HEK293 (cell line): ENCODE measurements at regions not wholly inside any gene's neighbourhood (a gene's known extent, or its start where the extent isn't known, plus 50 kb on each side); places are given as distances from the start of the nearest gene placed in this dataset.

Source experiments
- BCL11B ChIP-seq: fragments of 450-650 bp; formaldehyde crosslinking; IDR thresholded peaks from 2 replicates; pipeline ENCODE4 v1.5.1; 2016; ENCODE audit warnings: low read depth, missing biosample characterization, missing genetic modification characterization
- EGR2 ChIP-seq: fragments of 450-650 bp; formaldehyde crosslinking; IDR thresholded peaks from 2 replicates; pipeline ENCODE4 v1.5.1; 2016; ENCODE audit warnings: low read depth, missing biosample characterization, missing genetic modification characterization
- FEZF1 ChIP-seq: fragments of 450-650 bp; formaldehyde crosslinking; IDR thresholded peaks from 2 replicates; pipeline ENCODE4 v1.5.1; 2016; ENCODE audit warnings: missing biosample characterization, missing genetic modification characterization
- GLIS1 ChIP-seq: fragments of 450-650 bp; formaldehyde crosslinking; IDR thresholded peaks from 2 replicates; pipeline ENCODE4 v1.5.1; 2016; ENCODE audit warnings: missing biosample characterization, missing genetic modification characterization
- KLF1 ChIP-seq: fragments of 450-650 bp; formaldehyde crosslinking; IDR thresholded peaks from 2 replicates; pipeline ENCODE4 v1.5.1; 2016; ENCODE audit warnings: missing biosample characterization, missing genetic modification characterization
- KLF10 ChIP-seq: fragments of 450-650 bp; IDR thresholded peaks from 2 replicates; pipeline ENCODE4 v1.5.1; 2018; ENCODE audit warnings: missing biosample characterization, mild to moderate bottlenecking, missing genetic modification characterization
- KLF7 ChIP-seq: fragments of 450-650 bp; formaldehyde crosslinking; IDR thresholded peaks from 2 replicates; pipeline ENCODE4 v1.5.1; 2016; ENCODE audit warnings: missing biosample characterization, missing genetic modification characterization, borderline replicate concordance
- KLF9 ChIP-seq: fragments of 450-650 bp; formaldehyde crosslinking; IDR thresholded peaks from 2 replicates; pipeline ENCODE4 v1.5.1; 2016; ENCODE audit warnings: missing biosample characterization, missing genetic modification characterization, low read depth
- OSR2 ChIP-seq: fragments of 450-650 bp; formaldehyde crosslinking; IDR thresholded peaks from 2 replicates; pipeline ENCODE4 v1.5.1; 2016; ENCODE audit warnings: missing biosample characterization, missing genetic modification characterization
- OVOL3 ChIP-seq: fragments of 450-650 bp; formaldehyde crosslinking; IDR thresholded peaks from 2 replicates; pipeline ENCODE4 v1.5.1; 2016; ENCODE audit warnings: missing biosample characterization, missing genetic modification characterization
- SCRT2 ChIP-seq: fragments of 450-650 bp; formaldehyde crosslinking; IDR thresholded peaks from 2 replicates; pipeline ENCODE4 v1.5.1; 2016; ENCODE audit warnings: missing biosample characterization, missing genetic modification characterization
- SP7 ChIP-seq: fragments of 450-650 bp; formaldehyde crosslinking; IDR thresholded peaks from 2 replicates; pipeline ENCODE4 v1.5.1; 2016; ENCODE audit warnings: missing biosample characterization, missing genetic modification characterization
- TCF7L2 ChIP-seq: IDR thresholded peaks from 2 replicates; pipeline ENCODE4 v1.6.1; 2011; ENCODE audit warnings: low read depth, mild to moderate bottlenecking, inconsistent platforms, low read length, moderate library complexity, borderline replicate concordance
- WT1 ChIP-seq: fragments of 450-650 bp; formaldehyde crosslinking; IDR thresholded peaks from 2 replicates; pipeline ENCODE4 v1.5.1; 2016; ENCODE audit warnings: missing biosample characterization, missing genetic modification characterization
- ZFP37 ChIP-seq: fragments of 450-650 bp; formaldehyde crosslinking; IDR thresholded peaks from 2 replicates; pipeline ENCODE4 v1.5.1; 2016; ENCODE audit warnings: missing biosample characterization, missing genetic modification characterization
- ZNF175 ChIP-seq: fragments of 450-650 bp; formaldehyde crosslinking; IDR thresholded peaks from 2 replicates; pipeline ENCODE4 v1.5.1; 2016; ENCODE audit warnings: missing biosample characterization, missing genetic modification characterization
- ZNF18 ChIP-seq: fragments of 450-650 bp; formaldehyde crosslinking; IDR thresholded peaks from 2 replicates; pipeline ENCODE4 v1.5.1; 2016; ENCODE audit warnings: missing biosample characterization, missing genetic modification characterization
- ZNF2 ChIP-seq: fragments of 450-650 bp; formaldehyde crosslinking; IDR thresholded peaks from 2 replicates; pipeline ENCODE4 v1.5.1; 2016; ENCODE audit warnings: missing biosample characterization, missing genetic modification characterization
- ZNF211 ChIP-seq: fragments of 450-650 bp; formaldehyde crosslinking; IDR thresholded peaks from 2 replicates; pipeline ENCODE4 v1.5.1; 2016; ENCODE audit warnings: low read depth, missing biosample characterization, missing genetic modification characterization
- ZNF280D ChIP-seq: fragments of 450-650 bp; formaldehyde crosslinking; IDR thresholded peaks from 2 replicates; pipeline ENCODE4 v1.5.1; 2016; ENCODE audit warnings: missing biosample characterization, missing genetic modification characterization
- ZNF302 ChIP-seq: fragments of 450-650 bp; formaldehyde crosslinking; IDR thresholded peaks from 2 replicates; pipeline ENCODE4 v1.5.1; 2016; ENCODE audit warnings: missing biosample characterization, missing genetic modification characterization, low read depth
- ZNF354C ChIP-seq: fragments of 450-650 bp; formaldehyde crosslinking; IDR thresholded peaks from 2 replicates; pipeline ENCODE4 v1.5.1; 2016; ENCODE audit warnings: missing biosample characterization, missing genetic modification characterization, low read depth, borderline replicate concordance
- ZNF366 ChIP-seq: fragments of 450-650 bp; formaldehyde crosslinking; conservative IDR thresholded peaks from 2 replicates; pipeline ENCODE4 v1.5.1; 2016; ENCODE audit warnings: missing biosample characterization, missing genetic modification characterization
- ZNF394 ChIP-seq: fragments of 450-650 bp; formaldehyde crosslinking; IDR thresholded peaks from 2 replicates; pipeline ENCODE4 v1.5.1; 2016; ENCODE audit warnings: missing biosample characterization, missing genetic modification characterization, mild to moderate bottlenecking, moderate library complexity, borderline replicate concordance
- ZNF416 ChIP-seq: fragments of 450-650 bp; formaldehyde crosslinking; IDR thresholded peaks from 2 replicates; pipeline ENCODE4 v1.5.1; 2016; ENCODE audit warnings: missing biosample characterization, missing genetic modification characterization
- ZNF433 ChIP-seq: fragments of 450-650 bp; formaldehyde crosslinking; IDR thresholded peaks from 2 replicates; pipeline ENCODE4 v1.5.1; 2016; ENCODE audit warnings: missing biosample characterization, missing genetic modification characterization, low read depth
- ZNF501 ChIP-seq: fragments of 450-650 bp; formaldehyde crosslinking; IDR thresholded peaks from 2 replicates; pipeline ENCODE4 v1.5.1; 2016; ENCODE audit warnings: missing biosample characterization, missing genetic modification characterization
- ZNF513 ChIP-seq: fragments of 450-650 bp; IDR thresholded peaks from 2 replicates; pipeline ENCODE4 v1.5.1; 2018; ENCODE audit warnings: missing biosample characterization, missing genetic modification characterization
- ZNF561 ChIP-seq: fragments of 450-650 bp; IDR thresholded peaks from 2 replicates; pipeline ENCODE4 v1.5.1; 2018; ENCODE audit warnings: missing biosample characterization, missing genetic modification characterization, borderline replicate concordance
- ZNF610 ChIP-seq: fragments of 450-650 bp; formaldehyde crosslinking; IDR thresholded peaks from 2 replicates; pipeline ENCODE4 v1.5.1; 2016; ENCODE audit warnings: missing biosample characterization, missing genetic modification characterization, borderline replicate concordance
- ZNF624 ChIP-seq: fragments of 450-650 bp; formaldehyde crosslinking; IDR thresholded peaks from 2 replicates; pipeline ENCODE4 v1.5.1; 2017; ENCODE audit warnings: missing biosample characterization, missing genetic modification characterization
- ZNF629 ChIP-seq: fragments of 450-650 bp; formaldehyde crosslinking; IDR thresholded peaks from 2 replicates; pipeline ENCODE4 v1.5.1; 2017; ENCODE audit warnings: missing biosample characterization, missing genetic modification characterization
- ZNF747 ChIP-seq: fragments of 450-650 bp; formaldehyde crosslinking; IDR thresholded peaks from 2 replicates; pipeline ENCODE4 v1.5.1; 2016; ENCODE audit warnings: missing biosample characterization, missing genetic modification characterization
- ZNF791 ChIP-seq: fragments of 450-650 bp; formaldehyde crosslinking; IDR thresholded peaks from 2 replicates; pipeline ENCODE4 v1.5.1; 2016; ENCODE audit warnings: missing biosample characterization, missing genetic modification characterization
- ZNF792 ChIP-seq: fragments of 450-650 bp; formaldehyde crosslinking; IDR thresholded peaks from 2 replicates; pipeline ENCODE4 v1.5.1; 2016; ENCODE audit warnings: missing biosample characterization, missing genetic modification characterization
- ZSCAN16 ChIP-seq: fragments of 450-650 bp; formaldehyde crosslinking; IDR thresholded peaks from 2 replicates; pipeline ENCODE4 v1.5.1; 2016; ENCODE audit warnings: missing biosample characterization, missing genetic modification characterization
- ZSCAN30 ChIP-seq: fragments of 450-650 bp; IDR thresholded peaks from 2 replicates; pipeline ENCODE4 v1.5.1; 2018; ENCODE audit warnings: missing biosample characterization, mild to moderate bottlenecking, missing genetic modification characterization, moderate library complexity

GRCh38 chr3:73255609-73256029 lies 194.2 kb downstream of the EBLN2 start (continued):
- TF ChIP-seq ZNF302 (tag by site-specific recombination), result no peak
- TF ChIP-seq ZNF561, result 0 out of 2 replicates have a peak, but pooled peaks have one; percentile 44
- no peak for TF ChIP-seq KLF1
- TF ChIP-seq ZNF175 (tag by site-specific recombination), result no peak
- TF ChIP-seq KLF9 (tag by site-specific recombination), result peak; percentile 25; the same call in 1 of the 2 replicates
- TF ChIP-seq ZNF610 (tag by site-specific recombination), result 0 out of 2 replicates have a peak, but pooled peaks have one; percentile 26
- no peak for TF ChIP-seq ZNF433 (tag by site-specific recombination)
- TF ChIP-seq ZSCAN16, result no peak
- TF ChIP-seq ZNF354C (tag by site-specific recombination), result no peak
- TF ChIP-seq ZNF2, result no peak
- peak; percentile 76 for TF ChIP-seq ZNF18 (tag by site-specific recombination)
- no peak for TF ChIP-seq ZNF501
- TF ChIP-seq WT1, result peak; percentile 94
- TF ChIP-seq ZNF747 (tag by site-specific recombination), result no peak
- peak; percentile 94 for TF ChIP-seq SP7 (tag by site-specific recombination)
- TF ChIP-seq ZNF624 (tag by site-specific recombination), result no peak
- TF ChIP-seq OSR2 (tag by site-specific recombination), result peak; percentile 91
- peak; percentile 53; the same call in 1 of the 2 replicates for TF ChIP-seq BCL11B
- TF ChIP-seq ZNF211 (tag by site-specific recombination), result no peak
- no peak for TF ChIP-seq SCRT2
- TF ChIP-seq ZNF629 (tag by site-specific recombination), result peak; percentile 52; the same call in 1 of the 2 replicates
- peak; percentile 48; the same call in 1 of the 2 replicates for TF ChIP-seq KLF10 (tag by site-specific recombination)
- TF ChIP-seq ZNF280D (tag by site-specific recombination), result no peak
- 0 out of 2 replicates have a peak, but pooled peaks have one; percentile 11 for TF ChIP-seq ZNF513 (tag by site-specific recombination)
- TF ChIP-seq ZSCAN30 (tag by site-specific recombination), result no peak
- peak; percentile 85 for TF ChIP-seq FEZF1 (tag by site-specific recombination)
- no peak for TF ChIP-seq ZNF394 (tag by site-specific recombination)
- TF ChIP-seq ZNF792 (tag by site-specific recombination), result no peak
- peak; percentile 91 for TF ChIP-seq EGR2 (tag by site-specific recombination)
- TF ChIP-seq GLIS1, result peak; percentile 83
- TF ChIP-seq TCF7L2, result no peak
- peak; percentile 50; the same call in 1 of the 2 replicates for TF ChIP-seq KLF7 (tag by site-specific recombination)
- TF ChIP-seq ZFP37, result no peak
- TF ChIP-seq ZNF366, result peak; percentile 48
- TF ChIP-seq OVOL3 (tag by site-specific recombination), result peak; percentile 61; the same call in 1 of the 2 replicates
- no peak for TF ChIP-seq ZNF416 (tag by site-specific recombination)
- TF ChIP-seq ZNF791 (tag by site-specific recombination), result no peak
